HuH-7.5 (cell line): ENCODE measurements at regions not wholly inside any gene's neighbourhood (a gene's known extent, or its start where the extent isn't known, plus 50 kb on each side); places are given as distances from the start of the nearest gene placed in this dataset.

Experiments used
- DNase-seq: peaks from one replicate; pipeline ENCODE4 v3.0.0; 2011; ENCODE audit warnings: low spot score

GRCh38 chr10:128713874-128714570 lies 587.8 kb upstream of the MKI67 start:
- no peak for DNase-seq

GRCh38 chr10:128714644-128715415 lies 588.6 kb upstream of the MKI67 start:
- DNase-seq: no peak

- DNase-seq: no peak
Observed at GRCh38 chr10:128716181-128716580, 590.0 kb upstream of the MKI67 start.

- no peak for DNase-seq
Observed at GRCh38 chr10:128721963-128722445, 595.8 kb upstream of the MKI67 start.

GRCh38 chr10:128722947-128723346 lies 596.7 kb upstream of the MKI67 start:
- DNase-seq: no peak

- DNase-seq: no peak
Observed at GRCh38 chr10:128723631-128724205, 597.5 kb upstream of the MKI67 start.

GRCh38 chr10:128725531-128725930 lies 599.3 kb upstream of the MKI67 start:
- DNase-seq: no peak

GRCh38 chr10:128727114-128727513 lies 600.9 kb upstream of the MKI67 start:
- DNase-seq: no peak

GRCh38 chr10:128729910-128730420 lies 603.7 kb upstream of the MKI67 start:
- no peak for DNase-seq

GRCh38 chr10:128730922-128731321 lies 604.7 kb upstream of the MKI67 start:
- no peak for DNase-seq

GRCh38 chr10:128734161-128734560 lies 607.9 kb upstream of the MKI67 start:
- DNase-seq: no peak

- DNase-seq: no peak
Observed at GRCh38 chr10:128734734-128735133, 608.5 kb upstream of the MKI67 start.

GRCh38 chr10:128735996-128736395 lies 609.8 kb upstream of the MKI67 start:
- no peak for DNase-seq

- DNase-seq: no peak
Observed at GRCh38 chr10:128738386-128738915, 612.2 kb upstream of the MKI67 start.

- no peak for DNase-seq
Observed at GRCh38 chr10:128739930-128740329, 613.7 kb upstream of the MKI67 start.

GRCh38 chr10:128741180-128741579 lies 615.0 kb upstream of the MKI67 start:
- no peak for DNase-seq

- DNase-seq: no peak
Observed at GRCh38 chr10:128741680-128742079, 615.5 kb upstream of the MKI67 start.

- DNase-seq: no peak
Observed at GRCh38 chr10:128744092-128744491, 617.9 kb upstream of the MKI67 start.

- no peak for DNase-seq
Observed at GRCh38 chr10:128744811-128745305, 618.6 kb upstream of the MKI67 start.

- DNase-seq: no peak
Observed at GRCh38 chr10:128747582-128748346, 621.5 kb upstream of the MKI67 start.

- no peak for DNase-seq
Observed at GRCh38 chr10:128751284-128751683, 625.1 kb upstream of the MKI67 start.

- no peak for DNase-seq
Observed at GRCh38 chr10:128751851-128752250, 625.6 kb upstream of the MKI67 start.
